Stimulated activated CD8-positive, alpha-beta memory T cell treated with anti-CD3 and anti-CD28 coated beads, Interleukin-15, amount 100 ng/mL, for 24 hours (primary cell): ENCODE measurements at regions not wholly inside any gene's neighbourhood (a gene's known extent, or its start where the extent isn't known, plus 50 kb on each side); places are given as distances from the start of the nearest gene placed in this dataset.
"Not testable (repeated sequence)": the region's sequence is repeated elsewhere in the genome, so short reads cannot be mapped to it uniquely, and the experiment has no call there.

Experiments used
- DNase-seq: peaks from one replicate; pipeline ENCODE4 v3.0.0-alpha.2; 2020; ENCODE audit warnings: low read depth

GRCh38 chr13:76659074-76659473 lies 227.1 kb downstream of the KCTD12 start:
- DNase-seq: not testable (repeated sequence)

- no peak for DNase-seq
These were observed 229.7 kb downstream of the KCTD12 start for GRCh38 chr13:76656500-76656899.

GRCh38 chr13:76656056-76656455 lies 230.1 kb downstream of the KCTD12 start:
- no peak for DNase-seq

DNA sequence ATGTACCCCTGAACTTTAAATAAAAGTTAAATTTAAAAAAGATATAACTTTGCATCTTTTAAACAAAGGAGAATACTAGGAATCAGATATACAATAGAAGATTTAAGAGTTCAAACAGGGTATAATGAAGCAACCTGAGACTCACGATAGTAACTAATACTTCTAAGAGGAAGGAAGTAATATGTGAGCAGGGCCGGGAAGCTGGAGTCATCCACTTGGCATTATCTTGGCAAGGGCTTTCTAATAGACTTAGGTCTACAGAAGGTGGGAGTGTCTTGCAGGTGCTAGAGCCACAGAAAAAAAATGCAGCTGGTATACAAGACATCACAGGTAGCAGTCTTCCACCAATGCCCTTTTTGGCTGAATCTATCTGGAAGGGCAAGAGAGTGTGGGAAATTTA lies 231.9 kb downstream of the KCTD12 start:
- DNase-seq: no peak

GRCh38 chr13:76651286-76651685 lies 234.9 kb downstream of the KCTD12 start:
- no peak for DNase-seq

DNA sequence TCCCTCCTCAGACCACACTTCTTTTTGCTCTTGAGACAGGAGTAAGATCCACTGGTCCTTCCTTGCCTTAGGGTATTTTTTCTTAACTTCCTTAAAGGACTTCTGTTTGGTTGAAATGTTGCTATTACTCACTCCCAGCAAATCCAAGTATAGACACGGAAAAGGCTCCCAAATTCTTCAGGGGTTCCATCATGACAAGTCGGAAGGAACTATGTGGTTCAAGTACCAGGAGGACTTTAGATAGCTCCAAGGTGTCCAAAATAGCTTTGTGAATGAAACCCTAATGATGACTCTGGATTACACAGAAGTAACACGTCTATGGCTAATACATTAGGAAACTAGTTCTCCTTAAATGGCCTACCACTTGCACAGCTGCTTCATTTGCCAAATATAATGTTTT lies 238.7 kb downstream of the KCTD12 start:
- no peak for DNase-seq

- DNase-seq: no peak
These were observed 239.3 kb downstream of the KCTD12 start for GRCh38 chr13:76646946-76647345.

DNA sequence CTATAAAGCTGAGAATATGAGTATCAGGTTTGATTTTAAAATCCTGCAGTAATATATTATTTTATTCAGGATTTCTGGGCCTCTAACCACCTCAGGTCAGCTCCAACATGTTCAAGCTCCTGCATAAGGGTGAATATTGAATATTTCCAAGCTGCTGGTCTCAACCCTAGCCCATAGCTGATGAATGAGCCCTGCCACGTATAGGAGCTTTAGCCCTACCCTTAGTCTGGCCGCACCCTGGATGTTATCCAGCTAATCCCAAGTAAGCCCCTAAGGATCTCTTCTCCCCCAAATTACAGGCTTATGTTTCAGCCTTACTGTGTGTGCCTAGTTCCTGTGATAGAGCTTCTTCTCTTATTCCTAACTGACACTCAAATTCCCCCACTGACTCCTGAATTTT lies 240.6 kb downstream of the KCTD12 start:
- DNase-seq: no peak

- DNase-seq: no peak
These were observed 241.3 kb downstream of the KCTD12 start for GRCh38 chr13:76644906-76645305.

- no peak for DNase-seq
These were observed 242.6 kb downstream of the KCTD12 start for GRCh38 chr13:76643596-76643995.

- no peak for DNase-seq
These were observed 245.1 kb downstream of the KCTD12 start for GRCh38 chr13:76641056-76641455.

- DNase-seq: no peak
These were observed 247.3 kb downstream of the KCTD12 start for GRCh38 chr13:76638882-76639281.

DNA sequence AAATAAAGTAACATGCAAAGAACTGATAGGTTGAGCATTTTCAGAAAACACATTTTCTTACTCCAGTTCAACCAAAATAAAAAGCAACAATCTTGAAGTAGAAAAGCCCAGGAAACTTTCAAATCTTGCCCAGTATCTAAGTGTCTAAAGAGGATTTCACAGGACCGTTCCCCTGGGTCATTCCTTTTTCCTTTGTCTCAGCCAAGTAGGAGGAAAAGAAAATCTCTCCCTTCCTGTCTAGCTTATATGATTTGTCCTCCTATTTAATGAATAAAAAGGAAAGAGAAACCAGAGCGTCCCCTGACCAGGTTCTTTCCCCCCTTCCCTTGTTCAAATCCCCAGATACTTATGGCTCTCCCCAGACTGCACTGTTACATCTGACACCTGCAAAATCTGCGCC lies 248.0 kb downstream of the KCTD12 start:
- DNase-seq: no peak

- DNase-seq: no peak
These were observed 248.5 kb downstream of the KCTD12 start for GRCh38 chr13:76637641-76638141.

DNA sequence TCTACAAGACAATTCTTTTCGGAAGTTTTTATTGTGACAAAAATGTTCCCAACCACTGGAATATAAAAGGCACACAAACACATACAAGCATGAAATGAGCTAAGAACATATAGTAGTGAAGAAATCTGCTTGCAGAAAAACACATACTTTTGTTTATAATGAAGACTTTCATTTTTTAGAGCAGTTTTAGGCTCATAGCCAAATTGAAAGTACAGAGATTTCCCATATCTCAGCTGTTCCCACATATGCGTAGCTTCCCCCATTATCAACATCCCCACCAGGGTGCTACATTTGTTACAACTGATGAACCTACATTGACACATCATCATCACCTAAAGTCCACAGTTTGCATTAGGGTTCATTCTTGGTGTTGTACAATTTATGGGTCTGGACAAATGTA lies 249.4 kb downstream of the KCTD12 start:
- no peak for DNase-seq

DNA sequence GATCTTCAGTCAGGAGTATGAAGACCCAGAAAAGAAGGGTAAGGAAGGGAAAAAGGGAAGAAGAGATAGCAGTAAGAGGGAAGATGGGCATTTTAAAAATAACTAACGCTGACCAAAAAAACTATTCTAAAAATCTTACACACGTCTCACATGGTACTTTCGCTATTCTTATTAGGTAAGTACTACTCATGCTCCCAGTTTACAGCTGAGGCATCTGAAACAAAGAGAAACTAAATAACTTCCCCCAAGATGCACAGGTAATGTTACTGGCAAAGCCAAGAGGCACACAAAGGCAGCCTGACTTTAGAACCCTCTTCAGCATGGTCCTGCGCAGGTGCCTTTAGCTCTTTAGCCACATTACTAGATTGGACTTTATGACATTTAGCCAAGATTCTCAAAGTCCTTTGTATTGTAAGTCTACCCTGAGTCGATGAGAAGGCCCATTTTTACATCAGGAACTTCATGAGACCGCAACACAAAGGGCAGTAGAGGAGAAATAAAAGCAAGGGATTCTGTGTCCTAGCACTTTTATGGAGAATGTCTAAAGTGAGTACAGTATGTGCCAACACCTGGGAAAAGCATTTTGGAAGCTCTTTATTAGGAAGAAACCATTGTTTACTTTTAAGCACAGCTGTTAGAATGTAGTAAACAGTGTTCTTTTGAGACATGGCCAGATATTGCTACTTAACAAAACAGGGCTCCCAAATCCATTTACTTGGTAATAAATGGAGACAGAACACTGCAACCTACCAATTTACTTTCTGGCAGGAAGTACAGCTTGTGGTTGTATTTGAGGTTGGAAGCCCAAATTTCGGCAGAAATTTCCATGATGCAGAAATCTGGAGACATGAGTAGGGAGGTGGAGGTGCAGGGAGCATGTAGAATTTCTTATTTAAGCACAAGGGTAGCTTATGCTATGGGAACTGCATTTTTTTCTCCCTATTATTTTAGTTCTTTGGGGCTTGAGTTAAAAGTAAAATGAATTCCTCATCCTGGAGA lies 250.7 kb downstream of the KCTD12 start:
- no peak for DNase-seq

- DNase-seq: no peak
These were observed 251.6 kb downstream of the KCTD12 start for GRCh38 chr13:76634431-76635191.

DNA sequence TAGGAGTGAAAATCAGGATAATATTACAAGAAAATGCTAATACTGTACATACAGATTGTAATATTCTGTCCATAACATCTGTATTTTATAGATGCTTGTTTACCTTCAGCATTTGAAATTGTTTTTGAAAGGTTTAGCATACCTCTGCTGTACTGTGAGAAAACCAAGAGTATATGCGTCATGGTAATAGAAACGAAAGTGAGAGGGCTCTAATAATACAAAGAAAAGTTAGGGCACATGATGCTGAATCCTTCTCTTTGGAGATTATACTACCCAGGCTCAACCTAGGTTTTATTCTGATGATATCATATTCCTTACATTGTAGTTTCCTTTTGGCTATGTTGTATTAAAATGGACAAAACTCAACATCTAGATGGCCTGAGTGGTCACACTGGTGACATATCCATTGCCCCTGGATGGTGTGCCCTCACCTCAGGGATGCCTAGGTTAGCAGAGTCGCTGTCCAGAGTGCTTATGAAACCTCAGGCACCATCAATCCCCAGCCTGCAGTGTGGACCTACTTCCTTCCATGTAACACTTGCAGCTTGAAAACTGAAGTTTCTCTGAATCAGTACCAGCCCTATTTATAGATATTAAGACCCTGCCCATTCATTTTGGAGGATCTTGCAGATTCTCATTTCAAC lies 253.7 kb downstream of the KCTD12 start:
- DNase-seq: no peak

DNA sequence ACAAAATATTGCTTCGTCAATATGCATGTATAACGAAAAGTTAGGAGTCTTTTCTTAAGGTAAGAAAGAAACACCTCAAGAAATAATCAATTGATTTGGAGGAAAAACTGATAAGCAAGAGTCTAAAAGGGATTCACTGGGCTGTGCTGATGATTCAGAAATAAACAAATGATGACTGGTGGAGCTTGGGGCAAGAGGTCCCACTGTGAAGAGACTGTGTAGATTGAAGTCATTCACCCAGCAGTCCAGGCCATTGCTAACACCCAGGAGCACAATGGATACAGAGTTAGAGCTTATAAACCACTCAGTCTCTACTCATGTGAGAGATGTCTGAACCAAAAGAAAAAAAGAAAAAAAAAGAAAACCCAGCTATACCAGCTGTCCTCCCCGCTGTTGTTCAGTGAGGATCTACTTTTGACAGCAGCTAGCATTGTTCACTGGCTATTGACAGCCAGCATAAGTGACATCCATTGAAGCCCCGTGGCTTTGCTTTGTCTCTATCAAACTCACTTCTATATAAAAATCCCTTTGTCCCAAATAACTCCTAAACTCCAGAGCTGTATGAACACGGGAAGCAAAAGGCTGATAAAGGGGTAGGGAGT lies 255.5 kb downstream of the KCTD12 start:
- no peak for DNase-seq

DNA sequence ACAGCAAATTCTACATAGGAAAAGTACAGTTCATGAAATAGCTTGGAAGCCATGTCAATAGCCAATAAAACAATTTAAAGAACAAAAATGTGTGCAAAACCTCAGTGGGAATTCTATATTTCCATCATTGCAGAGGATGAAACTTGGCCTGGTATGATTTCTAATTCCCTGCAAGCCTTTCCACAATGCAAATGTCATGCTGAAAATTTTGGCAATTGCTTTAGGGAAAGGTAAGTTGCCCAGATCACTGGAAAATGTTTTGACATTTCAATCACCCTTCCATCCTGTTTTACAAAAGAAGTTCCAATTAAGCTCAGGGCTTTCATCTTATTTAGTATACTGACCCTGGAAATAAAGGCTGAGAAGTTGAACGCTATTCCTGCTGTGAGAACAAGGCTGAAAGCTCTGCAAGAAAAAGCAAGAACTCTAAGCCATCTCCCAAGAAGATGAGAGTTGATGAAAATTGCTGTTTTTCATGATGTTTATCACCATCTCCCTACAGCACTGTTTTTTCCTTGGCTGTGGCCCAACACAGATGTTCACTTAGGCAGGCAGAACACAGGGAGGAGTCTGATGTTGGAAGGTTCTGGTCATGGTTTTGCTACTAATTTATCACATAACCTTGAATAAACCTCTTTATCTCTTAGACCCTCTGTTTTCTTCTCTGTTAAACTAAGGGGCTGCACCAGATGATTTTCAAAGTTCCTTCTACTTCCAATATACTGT lies 263.7 kb downstream of the KCTD12 start:
- DNase-seq: no peak

GRCh38 chr13:76621705-76622104 lies 264.5 kb downstream of the KCTD12 start:
- no peak for DNase-seq
